ENCODE measurements at regions not wholly inside any gene's neighbourhood (a gene's known extent, or its start where the extent isn't known, plus 50 kb on each side); places are given as distances from the start of the nearest gene placed in this dataset.

DNA sequence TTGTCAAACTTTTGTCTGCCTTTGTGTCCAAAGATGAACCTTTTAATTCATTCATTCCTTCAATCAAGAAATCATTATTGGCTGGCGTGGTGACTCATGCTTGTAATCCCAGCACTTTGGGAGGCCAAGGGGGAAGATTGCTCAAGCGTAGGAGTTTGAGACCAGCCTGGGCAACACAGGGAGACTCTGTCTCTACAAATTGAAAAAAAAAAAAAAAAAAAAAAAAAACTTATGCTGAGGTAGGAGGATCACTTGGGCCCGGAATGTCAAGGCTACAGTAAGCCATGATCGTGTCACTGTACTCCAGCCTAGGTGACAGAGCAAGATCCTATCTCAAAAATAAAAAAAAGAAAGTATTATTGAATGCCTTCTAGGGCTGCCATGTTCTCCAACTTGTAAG, 51.3 kb upstream of the CXADR start:
- TF ChIP-seq, protein P1, sequence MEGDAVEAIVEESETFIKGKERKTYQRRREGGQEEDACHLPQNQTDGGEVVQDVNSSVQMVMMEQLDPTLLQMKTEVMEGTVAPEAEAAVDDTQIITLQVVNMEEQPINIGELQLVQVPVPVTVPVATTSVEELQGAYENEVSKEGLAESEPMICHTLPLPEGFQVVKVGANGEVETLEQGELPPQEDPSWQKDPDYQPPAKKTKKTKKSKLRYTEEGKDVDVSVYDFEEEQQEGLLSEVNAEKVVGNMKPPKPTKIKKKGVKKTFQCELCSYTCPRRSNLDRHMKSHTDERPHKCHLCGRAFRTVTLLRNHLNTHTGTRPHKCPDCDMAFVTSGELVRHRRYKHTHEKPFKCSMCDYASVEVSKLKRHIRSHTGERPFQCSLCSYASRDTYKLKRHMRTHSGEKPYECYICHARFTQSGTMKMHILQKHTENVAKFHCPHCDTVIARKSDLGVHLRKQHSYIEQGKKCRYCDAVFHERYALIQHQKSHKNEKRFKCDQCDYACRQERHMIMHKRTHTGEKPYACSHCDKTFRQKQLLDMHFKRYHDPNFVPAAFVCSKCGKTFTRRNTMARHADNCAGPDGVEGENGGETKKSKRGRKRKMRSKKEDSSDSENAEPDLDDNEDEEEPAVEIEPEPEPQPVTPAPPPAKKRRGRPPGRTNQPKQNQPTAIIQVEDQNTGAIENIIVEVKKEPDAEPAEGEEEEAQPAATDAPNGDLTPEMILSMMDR (IDR thresholded peaks at IDR 0.05) = no peak
- TF ChIP-seq POLR2AphosphoS5 (IDR thresholded peaks at IDR 0.05) (no peak), EP300 (IDR thresholded peaks at IDR 0.05) (no peak)

All from suprapubic skin (tissue), 4 donors.